Activated CD8-positive, alpha-beta memory T cell treated with anti-CD3 and anti-CD28 coated beads, Interleukin-2, amount 50 U/mL, for 1 hour (primary cell): ENCODE measurements at regions not wholly inside any gene's neighbourhood (a gene's known extent, or its start where the extent isn't known, plus 50 kb on each side); places are given as distances from the start of the nearest gene placed in this dataset.
"Not testable (repeated sequence)": the region's sequence is repeated elsewhere in the genome, so short reads cannot be mapped to it uniquely, and the experiment has no call there.

ENCODE experiments used
- DNase-seq: peaks from one replicate; pipeline ENCODE4 v3.0.0-alpha.2; 2020; ENCODE audit errors: extremely low read depth

- no peak for DNase-seq
Observed at GRCh38 chr19:31037286-31037980, 311.8 kb downstream of the TSHZ3 start.

GRCh38 chr19:31031455-31031854, 317.8 kb downstream of the TSHZ3 start:
- DNase-seq = not testable (repeated sequence)

- DNase-seq = no peak
Observed at GRCh38 chr19:31023038-31023437, 326.2 kb downstream of the TSHZ3 start.

GRCh38 chr19:31018936-31019335, 330.3 kb downstream of the TSHZ3 start:
- no peak for DNase-seq

GRCh38 chr19:31015778-31016177, 333.5 kb downstream of the TSHZ3 start:
- no peak for DNase-seq

- DNase-seq = no peak
Observed at GRCh38 chr19:31014668-31015067, 334.6 kb downstream of the TSHZ3 start.

- DNase-seq = no peak
Observed at GRCh38 chr19:31013384-31014020, 335.7 kb downstream of the TSHZ3 start.

GRCh38 chr19:31002518-31003244, 346.6 kb downstream of the TSHZ3 start:
- no peak for DNase-seq

- DNase-seq = no peak
Observed at GRCh38 chr19:31001991-31002390, 347.2 kb downstream of the TSHZ3 start.

GRCh38 chr19:31000913-31001312, 348.3 kb downstream of the TSHZ3 start:
- no peak for DNase-seq

GRCh38 chr19:30999726-31000125, 349.5 kb downstream of the TSHZ3 start:
- DNase-seq = no peak

GRCh38 chr19:30997222-30997621, 352.0 kb downstream of the TSHZ3 start:
- no peak for DNase-seq

GRCh38 chr19:30978639-30979038, 370.6 kb downstream of the TSHZ3 start:
- no peak for DNase-seq

GRCh38 chr19:30969591-30969990, 379.6 kb downstream of the TSHZ3 start:
- DNase-seq = no peak

GRCh38 chr19:30968841-30969399, 380.3 kb downstream of the TSHZ3 start:
- DNase-seq = no peak

GRCh38 chr19:30968210-30968609, 381.0 kb downstream of the TSHZ3 start:
- no peak for DNase-seq

- DNase-seq = no peak
Observed at GRCh38 chr19:30966486-30966885, 382.8 kb downstream of the TSHZ3 start.

GRCh38 chr19:30959011-30959410, 390.2 kb downstream of the TSHZ3 start:
- DNase-seq = no peak

- DNase-seq = no peak
Observed at GRCh38 chr19:30955112-30956104, 393.8 kb downstream of the TSHZ3 start.

- not testable (repeated sequence) for DNase-seq
Observed at GRCh38 chr19:30944276-30944932, 404.8 kb downstream of the TSHZ3 start.
